CD4-positive, alpha-beta T cell (primary cell): ENCODE measurements at regions not wholly inside any gene's neighbourhood (a gene's known extent, or its start where the extent isn't known, plus 50 kb on each side); places are given as distances from the start of the nearest gene placed in this dataset.

Experiments
- ATAC-seq: fragments of 200-7000 bp; cut with Tn5 transposase; one replicate; pipeline ENCODE4 v1.10.0; 2022; ENCODE audit warnings: mild to moderate bottlenecking; ENCODE audit not compliant: poor library complexity
- CTCF ChIA-PET: fragments of 350-600 bp; sonication (Branson Sonifier 250); formaldehyde crosslinking; loops from one replicate; lab custom pipeline; 2021; ENCODE audit warnings: antibody characterized with exemption, inconsistent platforms; lab: Charles Lee
- POLR2A ChIA-PET: fragments of 350-600 bp; sonication (Branson Sonifier 250); formaldehyde crosslinking; loops from one replicate; lab custom pipeline; 2021; ENCODE audit warnings: antibody characterized with exemption, inconsistent platforms; lab: Charles Lee
- DNase-seq, 14 experiments: peaks; one replicate each; pipeline ENCODE4 v3.0.0-alpha.2; 2013 to 2020; ENCODE audit warnings: mixed read lengths in 2 of 14
- H3K27ac ChIP-seq, 2 donors: one replicate each; pipeline versions ENCODE4 v1.5.1 to v1.7.0; 2013; ENCODE audit warnings: low read length in 2 of 2, low read depth in 1 of 2, mild to moderate bottlenecking in 1 of 2
- H3K27me3 ChIP-seq, 2 experiments: 1 replicate in 1 of 2; 2 replicates in 1 of 2; pipeline versions ENCODE4 v1.6.1 to v1.7.0; 2013; ENCODE audit warnings: low read length in 2 of 2, control low read depth in 1 of 2, mild to moderate bottlenecking in 1 of 2, moderate library complexity in 1 of 2; ENCODE audit not compliant: insufficient read depth in 2 of 2, control insufficient read depth in 1 of 2
- H3K36me3 ChIP-seq: one replicate; pipeline ENCODE4 v1.6.1; 2013; ENCODE audit warnings: low read length, control low read depth; ENCODE audit not compliant: insufficient read depth
- H3K4me1 ChIP-seq: one replicate; pipeline ENCODE4 v1.6.1; 2013; ENCODE audit warnings: low read length, control low read depth; ENCODE audit not compliant: insufficient read depth
- H3K4me3 ChIP-seq: one replicate; pipeline ENCODE4 v1.5.1; 2013; ENCODE audit warnings: mild to moderate bottlenecking, low read length, moderate library complexity
- H3K9me3 ChIP-seq, 2 experiments: 1 replicate in 1 of 2; 2 replicates in 1 of 2; pipeline versions ENCODE4 v1.6.1 to v1.7.0; 2013; ENCODE audit warnings: low read length in 2 of 2, mild to moderate bottlenecking in 2 of 2, control low read depth in 1 of 2, moderate library complexity in 1 of 2; ENCODE audit not compliant: control insufficient read depth in 1 of 2, insufficient read depth in 1 of 2
- H3K27ac Mint-ChIP-seq: one replicate; pipeline ENCODE4 v1.8.0; 2020; ENCODE audit warnings: mixed read lengths
- H3K27me3 Mint-ChIP-seq: one replicate; pipeline ENCODE4 v1.8.0; 2021; ENCODE audit warnings: mixed read lengths
- H3K36me3 Mint-ChIP-seq: one replicate; pipeline ENCODE4 v1.8.0; 2021; ENCODE audit warnings: low read depth, mixed read lengths
- H3K4me1 Mint-ChIP-seq: one replicate; pipeline ENCODE4 v1.8.0; 2021; ENCODE audit warnings: low read depth, mixed read lengths
- H3K4me3 Mint-ChIP-seq: one replicate; pipeline ENCODE4 v1.8.0; 2020; ENCODE audit warnings: mild to moderate bottlenecking, mixed read lengths
- H3K9me3 Mint-ChIP-seq: one replicate; pipeline ENCODE4 v1.8.0; 2020; ENCODE audit warnings: mixed read lengths
- CTCF ChIP-seq: fragments of 200-600 bp; IDR thresholded peaks from one replicate; pipeline ENCODE4 v1.8.0; 2022; ENCODE audit warnings: antibody characterized with exemption, mild to moderate bottlenecking
- intact Hi-C, 2 experiments: fragments of 100-400 bp; cut with DNase I in 1 of 2; cut with micrococcal nuclease in 1 of 2; formaldehyde crosslinking; loops; one replicate each; pipeline versions ENCODE4 v1.15.1 to v1.9.0; 2023 to 2025; cut with DNase I, micrococcal nuclease

GRCh38 chr10:64519427-64519826, 998.2 kb downstream of the REEP3 start:
- Mint-ChIP-seq H3K4me3 (no peak overlapping the region), H3K27ac (no peak overlapping the region), H3K27me3 (no peaks in the 10 kb centered on the region), H3K4me1 (no peaks in the 10 kb centered on the region), H3K9me3 (no peaks in the 10 kb centered on the region), H3K36me3 (no peaks in the 10 kb centered on the region)
- Histone ChIP-seq H3K27ac (no peak overlapping the region), H3K4me1 (no peaks in the 10 kb centered on the region), H3K36me3 (no peaks in the 10 kb centered on the region), H3K9me3 (no peaks in the 10 kb centered on the region), H3K27me3 (no peaks in the 10 kb centered on the region), H3K4me3 (no peak overlapping the region)
- intact Hi-C loops = no loop called here
- POLR2A ChIA-PET = no interaction called here
- no peak for TF ChIP-seq CTCF
- ATAC-seq (no peak), DNase-seq (no peak)
- CTCF ChIA-PET = no interaction called here

DNA sequence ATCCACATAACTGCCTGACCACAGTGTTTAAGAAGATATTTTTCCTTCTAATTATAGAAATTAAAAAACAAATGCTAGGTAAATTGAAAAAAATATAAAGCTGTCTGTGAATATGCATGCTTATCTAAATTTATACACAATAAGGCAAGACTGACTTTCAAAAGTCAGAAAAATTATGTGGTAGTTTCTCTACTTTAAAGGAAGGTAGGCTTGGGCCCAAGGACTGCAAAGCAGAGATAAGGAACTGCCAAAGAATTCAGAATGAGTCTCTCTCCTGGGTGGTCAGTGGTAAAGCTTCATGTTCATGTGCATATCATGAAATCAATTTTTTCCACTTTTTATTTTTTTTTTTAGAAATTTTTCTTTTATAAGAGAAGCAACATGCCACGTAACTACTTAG, 998.6 kb downstream of the REEP3 start:
- H3K9me3 ChIP-seq = no peaks in the 10 kb centered on the region
- DNase-seq (no peak), ATAC-seq (no peak)
- H3K36me3 ChIP-seq = no peaks in the 10 kb centered on the region
- Mint-ChIP-seq H3K27ac (no peak overlapping the region), H3K9me3 (no peaks in the 10 kb centered on the region), H3K36me3 (no peaks in the 10 kb centered on the region), H3K4me3 (no peak overlapping the region), H3K4me1 (no peaks in the 10 kb centered on the region), H3K27me3 (no peaks in the 10 kb centered on the region)
- H3K4me3 ChIP-seq = no peak overlapping the region
- H3K4me1 ChIP-seq = no peaks in the 10 kb centered on the region
- no peaks in the 10 kb centered on the region for H3K27me3 ChIP-seq
- no peak for TF ChIP-seq CTCF
- CTCF ChIA-PET = no interaction called here
- H3K27ac ChIP-seq = no peak overlapping the region
- POLR2A ChIA-PET = no interaction called here
- intact Hi-C loops = no loop called here

DNA sequence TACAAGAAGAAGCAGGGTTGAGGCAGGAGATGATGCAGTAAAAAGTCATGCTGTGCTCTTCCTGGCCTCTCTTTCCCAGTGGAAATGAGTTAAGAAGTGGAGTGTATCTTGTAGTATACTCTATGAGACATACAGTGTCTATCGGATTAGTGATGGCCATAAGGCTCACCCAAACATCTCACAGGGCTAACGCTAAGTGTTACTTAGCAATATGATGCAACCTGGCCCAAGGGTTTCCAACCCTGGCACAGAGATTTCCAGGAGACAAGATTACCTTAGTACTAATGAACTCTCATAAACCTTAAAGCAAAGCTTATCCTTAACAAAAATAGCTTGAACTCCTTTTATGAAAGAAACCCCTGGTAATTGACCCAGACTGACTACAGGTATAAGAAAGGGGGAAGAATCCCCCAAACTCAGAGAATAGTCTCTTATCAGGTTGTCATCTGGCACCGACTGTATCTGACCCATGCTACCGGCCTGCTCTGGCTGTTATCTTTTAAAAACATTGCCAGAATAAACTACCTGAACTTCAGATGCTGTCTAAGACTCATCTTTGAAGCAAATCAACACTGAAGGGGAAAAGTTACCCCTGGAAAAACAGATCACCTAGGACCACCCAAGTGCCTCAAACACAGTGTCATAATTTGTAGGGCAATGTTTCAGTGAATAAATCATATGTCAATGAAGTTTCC, 1002.0 kb downstream of the REEP3 start:
- Mint-ChIP-seq H3K27me3 (no peaks in the 10 kb centered on the region), H3K4me3 (no peak overlapping the region), H3K36me3 (no peaks in the 10 kb centered on the region), H3K27ac (no peak overlapping the region), H3K9me3 (peaks cover 2% of the 10 kb centered on the region), H3K4me1 (no peaks in the 10 kb centered on the region)
- no peaks in the 10 kb centered on the region for H3K27me3 ChIP-seq
- H3K4me3 ChIP-seq = no peak overlapping the region
- H3K9me3 ChIP-seq = peaks cover 0 to 4% of the 10 kb centered on the region in 2 experiments
- no peaks in the 10 kb centered on the region for H3K4me1 ChIP-seq
- intact Hi-C loops = no loop called here
- no peak overlapping the region for H3K27ac ChIP-seq
- no peak for ATAC-seq
- ChIA-PET POLR2A (no interaction called here), CTCF (no interaction called here)
- DNase-seq = no peak
- no peak for TF ChIP-seq CTCF
- H3K36me3 ChIP-seq = no peaks in the 10 kb centered on the region
